Prostate gland (tissue), 2 donors: ENCODE measurements at regions not wholly inside any gene's neighbourhood (a gene's known extent, or its start where the extent isn't known, plus 50 kb on each side); places are given as distances from the start of the nearest gene placed in this dataset.

Experiments used
- DNase-seq: peaks from one replicate; pipeline ENCODE4 v3.0.0-alpha.2; 2019; ENCODE audit warnings: low spot score
- H3K27ac ChIP-seq, 2 donors: fragments of 200-600 bp; sonication (generic); 2 replicates each; pipeline ENCODE4 v1.5.1; 2017 to 2019
- H3K27me3 ChIP-seq: fragments of 200-600 bp; sonication (generic); replicated peaks from 2 replicates; pipeline ENCODE4 v1.5.1; 2019; ENCODE audit not compliant: insufficient read depth
- H3K36me3 ChIP-seq, 2 donors: fragments of 200-600 bp; sonication (generic); 1 replicate in 1 of 2; 2 replicates in 1 of 2; pipeline versions ENCODE4 v1.5.1 to v1.8.1; 2017 to 2019
- H3K4me1 ChIP-seq: fragments of 200-600 bp; sonication (generic); replicated peaks from 2 replicates; pipeline ENCODE4 v1.5.1; 2019
- H3K4me3 ChIP-seq, 2 donors: fragments of 200-600 bp; sonication (generic); 2 replicates each; pipeline ENCODE4 v1.5.1; 2017 to 2019
- H3K9me3 ChIP-seq: fragments of 200-600 bp; sonication (generic); 2 replicates; pipeline ENCODE4 v1.5.1; 2017
- POLR2A ChIP-seq: fragments of 450-650 bp; IDR thresholded peaks from one replicate; pipeline ENCODE4 v1.6.1; 2016; ENCODE audit warnings: antibody characterized with exemption, mild to moderate bottlenecking
- POLR2AphosphoS5 ChIP-seq: sonication (generic); formaldehyde crosslinking; IDR thresholded peaks from one replicate; pipeline ENCODE4 v1.6.1; 2017; ENCODE audit warnings: antibody characterized with exemption
- WGBS: methylation state at CpG from one replicate; pipeline ENCODE4 v1.1.5; 2018; 5-methylcytosine and 5-hydroxymethylcytosine counted together
- intact Hi-C: fragments of 100-400 bp; cut with DNase I; formaldehyde crosslinking; loops from one replicate; pipeline ENCODE4 v1.14.2; 2022
- TF ChIP-seq, protein P1 (sequence below), 4 experiments: fragments of 200-600 bp in 2 of 4; fragments of 450-650 bp in 2 of 4; sonication (generic) in 2 of 4; IDR thresholded peaks; 1 replicate in 3 of 4; 2 replicates in 1 of 4; pipeline ENCODE4 v1.5.1; 2016 to 2019; ENCODE audit warnings: antibody characterized with exemption in 4 of 4, mild to moderate bottlenecking in 2 of 4, moderate library complexity in 2 of 4

- H3K27me3 ChIP-seq = no peaks in the 10 kb centered on the region
- no peaks in the 10 kb centered on the region for H3K36me3 ChIP-seq
- H3K4me3 ChIP-seq = no peak overlapping the region
- H3K9me3 ChIP-seq = no peaks in the 10 kb centered on the region
- WGBS = 40% methylated on average over 1 of the region's 1 CpG
- no peak for DNase-seq
- TF ChIP-seq POLR2A (no peak), POLR2AphosphoS5 (peak; percentile 12)
- TF ChIP-seq, protein P1, sequence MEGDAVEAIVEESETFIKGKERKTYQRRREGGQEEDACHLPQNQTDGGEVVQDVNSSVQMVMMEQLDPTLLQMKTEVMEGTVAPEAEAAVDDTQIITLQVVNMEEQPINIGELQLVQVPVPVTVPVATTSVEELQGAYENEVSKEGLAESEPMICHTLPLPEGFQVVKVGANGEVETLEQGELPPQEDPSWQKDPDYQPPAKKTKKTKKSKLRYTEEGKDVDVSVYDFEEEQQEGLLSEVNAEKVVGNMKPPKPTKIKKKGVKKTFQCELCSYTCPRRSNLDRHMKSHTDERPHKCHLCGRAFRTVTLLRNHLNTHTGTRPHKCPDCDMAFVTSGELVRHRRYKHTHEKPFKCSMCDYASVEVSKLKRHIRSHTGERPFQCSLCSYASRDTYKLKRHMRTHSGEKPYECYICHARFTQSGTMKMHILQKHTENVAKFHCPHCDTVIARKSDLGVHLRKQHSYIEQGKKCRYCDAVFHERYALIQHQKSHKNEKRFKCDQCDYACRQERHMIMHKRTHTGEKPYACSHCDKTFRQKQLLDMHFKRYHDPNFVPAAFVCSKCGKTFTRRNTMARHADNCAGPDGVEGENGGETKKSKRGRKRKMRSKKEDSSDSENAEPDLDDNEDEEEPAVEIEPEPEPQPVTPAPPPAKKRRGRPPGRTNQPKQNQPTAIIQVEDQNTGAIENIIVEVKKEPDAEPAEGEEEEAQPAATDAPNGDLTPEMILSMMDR (IDR thresholded peaks at IDR 0.05) = no peak
- H3K4me1 ChIP-seq = no peaks in the 10 kb centered on the region
- no peak overlapping the region for H3K27ac ChIP-seq
- intact Hi-C loops = no loop called here
Observed at GRCh38 chr2:5316001-5316490, 376.1 kb upstream of the SOX11 start.

- TF ChIP-seq POLR2AphosphoS5 (no peak), POLR2A (no peak)
- TF ChIP-seq, protein P1 (IDR thresholded peaks at IDR 0.05) = no peak
- Histone ChIP-seq H3K4me3 (no peak overlapping the region), H3K4me1 (no peaks in the 10 kb centered on the region), H3K27ac (no peak overlapping the region), H3K9me3 (no peaks in the 10 kb centered on the region), H3K27me3 (no peaks in the 10 kb centered on the region), H3K36me3 (no peaks in the 10 kb centered on the region)
- intact Hi-C loops = no loop called here
- no peak for DNase-seq
- 89% methylated on average over 1 of the region's 1 CpG for WGBS
Observed at GRCh38 chr2:5319493-5319892, 372.7 kb upstream of the SOX11 start.

DNA sequence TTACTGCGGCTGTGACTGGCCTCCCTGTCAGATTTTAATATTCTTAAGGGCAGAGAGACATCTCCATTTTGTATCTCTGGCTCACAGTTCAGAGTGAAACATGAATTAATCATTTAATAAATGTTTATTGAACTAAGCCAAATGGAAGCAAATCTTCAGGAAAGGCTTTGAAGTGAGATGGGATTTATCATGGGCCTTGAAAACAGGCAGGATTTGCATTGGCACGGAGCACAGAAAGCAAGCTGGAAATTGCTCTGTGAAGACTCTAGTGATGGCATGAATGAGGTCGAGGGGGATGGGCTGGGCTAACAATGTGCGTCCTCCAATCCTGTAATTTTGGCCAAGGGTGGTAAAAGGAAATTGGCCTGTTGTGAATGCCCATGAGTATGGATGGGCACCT is 369.8 kb upstream of the SOX11 start:
- no peaks in the 10 kb centered on the region for H3K4me1 ChIP-seq
- WGBS = 20% methylated on average over 4 of the region's 4 CpGs
- intact Hi-C loops = no loop called here
- no peak overlapping the region for H3K27ac ChIP-seq
- H3K36me3 ChIP-seq = no peaks in the 10 kb centered on the region
- no peaks in the 10 kb centered on the region for H3K9me3 ChIP-seq
- TF ChIP-seq, protein P1 (IDR thresholded peaks at IDR 0.05) = no peak
- TF ChIP-seq POLR2AphosphoS5 (no peak), POLR2A (no peak)
- H3K4me3 ChIP-seq = no peak overlapping the region
- no peaks in the 10 kb centered on the region for H3K27me3 ChIP-seq
- DNase-seq = no peak

GRCh38 chr2:5325523-5325922 is 366.7 kb upstream of the SOX11 start:
- no peaks in the 10 kb centered on the region for H3K27me3 ChIP-seq
- H3K4me3 ChIP-seq = no peak overlapping the region
- no peak for DNase-seq
- no peak for TF ChIP-seq POLR2AphosphoS5
- TF ChIP-seq, protein P1 (IDR thresholded peaks at IDR 0.05) = no peak
- no peak for TF ChIP-seq POLR2A
- H3K4me1 ChIP-seq = no peaks in the 10 kb centered on the region
- H3K27ac ChIP-seq = no peak overlapping the region
- 97% methylated on average over 23 of the region's 23 CpGs for WGBS
- no peaks in the 10 kb centered on the region for H3K9me3 ChIP-seq
- intact Hi-C loops = no loop called here
- H3K36me3 ChIP-seq = no peaks in the 10 kb centered on the region

- WGBS = 81% methylated on average over 5 of the region's 5 CpGs
- intact Hi-C loops = no loop called here
Observed at GRCh38 chr2:5328826-5329225, 363.4 kb upstream of the SOX11 start.

More at GRCh38 chr2:5328826-5329225, 363.4 kb upstream of the SOX11 start:
- no peaks in the 10 kb centered on the region for H3K4me1 ChIP-seq
- no peaks in the 10 kb centered on the region for H3K27me3 ChIP-seq
- TF ChIP-seq POLR2AphosphoS5 = no peak
- TF ChIP-seq, protein P1 (IDR thresholded peaks at IDR 0.05) = no peak
- H3K4me3 ChIP-seq = no peak overlapping the region
- no peak for DNase-seq
- H3K9me3 ChIP-seq = no peaks in the 10 kb centered on the region
- no peak overlapping the region for H3K27ac ChIP-seq
- H3K36me3 ChIP-seq = no peaks in the 10 kb centered on the region
